ENCODE measurements at regions not wholly inside any gene's neighbourhood (a gene's known extent, or its start where the extent isn't known, plus 50 kb on each side); places are given as distances from the start of the nearest gene placed in this dataset.

GRCh38 chr10:131574363-131574706, 262.8 kb upstream of the TCERG1L start:
- no peak overlapping the region for H3K4me3 ChIP-seq (ENCODE audit: low read depth, low read length)
- TF ChIP-seq CTCF (IDR thresholded peaks at IDR 0.05; ENCODE audit: borderline replicate concordance, insufficient read depth, low read depth, low read length) = no peak

- TF ChIP-seq CTCF (IDR thresholded peaks at IDR 0.05; ENCODE audit: borderline replicate concordance, insufficient read depth, low read depth, low read length) = no peak
- H3K4me3 ChIP-seq (ENCODE audit: low read depth, low read length) = no peak overlapping the region
These were observed 263.3 kb upstream of the TCERG1L start for GRCh38 chr10:131574707-131575430.

GRCh38 chr10:131575877-131576276, 264.4 kb upstream of the TCERG1L start:
- no peak overlapping the region for H3K4me3 ChIP-seq (ENCODE audit: low read depth, low read length)
- no peak for TF ChIP-seq CTCF (IDR thresholded peaks at IDR 0.05; ENCODE audit: borderline replicate concordance, insufficient read depth, low read depth, low read length)

- H3K4me3 ChIP-seq (ENCODE audit: low read depth, low read length) = no peak overlapping the region
- no peak for TF ChIP-seq CTCF (IDR thresholded peaks at IDR 0.05; ENCODE audit: borderline replicate concordance, insufficient read depth, low read depth, low read length)
These were observed 265.0 kb upstream of the TCERG1L start for GRCh38 chr10:131576341-131577177.

- TF ChIP-seq CTCF (IDR thresholded peaks at IDR 0.05; ENCODE audit: borderline replicate concordance, insufficient read depth, low read depth, low read length) = no peak
- H3K4me3 ChIP-seq (ENCODE audit: low read depth, low read length) = no peak overlapping the region
These were observed 265.6 kb upstream of the TCERG1L start for GRCh38 chr10:131577178-131577555.

- no peak overlapping the region for H3K4me3 ChIP-seq (ENCODE audit: low read depth, low read length)
- no peak for TF ChIP-seq CTCF (IDR thresholded peaks at IDR 0.05; ENCODE audit: borderline replicate concordance, insufficient read depth, low read depth, low read length)
These were observed 266.4 kb upstream of the TCERG1L start for GRCh38 chr10:131577786-131578471.
